ENCODE measurements at regions not wholly inside any gene's neighbourhood (a gene's known extent, or its start where the extent isn't known, plus 50 kb on each side); places are given as distances from the start of the nearest gene placed in this dataset.

- H3K27ac Mint-ChIP-seq (ENCODE audit: unreplicated experiment), result no peak overlapping the region
These were observed 395.2 kb downstream of the TUSC7 start for GRCh38 chr3:117104792-117105191.

DNA sequence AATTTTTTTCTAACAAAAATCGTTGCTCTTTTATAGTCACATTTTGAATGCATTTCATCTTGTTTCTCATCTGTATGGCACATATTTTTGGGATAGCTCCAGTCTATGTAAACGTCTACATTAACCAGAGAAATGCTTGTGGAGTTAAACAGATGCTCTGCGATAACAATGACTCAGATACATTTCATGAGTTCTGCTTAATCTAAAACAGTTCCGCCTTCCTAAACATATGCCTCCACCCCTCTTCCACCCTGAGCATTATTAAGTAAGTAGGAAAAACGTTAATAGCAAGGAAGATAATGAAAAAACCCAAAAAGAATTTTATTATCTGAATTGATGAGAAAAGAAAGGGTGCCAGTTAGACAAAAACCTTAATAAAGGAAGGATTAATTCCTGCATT lies 396.1 kb downstream of the TUSC7 start:
- H3K27me3 Mint-ChIP-seq (ENCODE audit: insufficient read depth, unreplicated experiment), result no peaks in the 10 kb centered on the region
- H3K9me3 Mint-ChIP-seq (ENCODE audit: unreplicated experiment), result no peaks in the 10 kb centered on the region
- intact Hi-C loops (cut with micrococcal nuclease; ENCODE audit: unreplicated experiment), result loop anchor here (10.0 kb wide), 1 partner anchor 249 kb away; no protein-coding TSS in a partner anchor
- no peak for DNase-seq
- Histone ChIP-seq H3K36me3 (ENCODE audit: control insufficient read depth, insufficient read depth, low read length) (no peaks in the 10 kb centered on the region), H3K4me1 (no peaks in the 10 kb centered on the region), H3K27me3 (replicated peaks; ENCODE audit: control insufficient read depth, insufficient read depth, low read length) (no peaks in the 10 kb centered on the region), H3K4me3 (ENCODE audit: low read depth, low read length) (no peak overlapping the region), H3K9me3 (no peaks in the 10 kb centered on the region)
- no peaks in the 10 kb centered on the region for H3K4me1 Mint-ChIP-seq (ENCODE audit: low read depth, unreplicated experiment)
- no TSS peak for BruUV-seq (replicated peaks)
- ChIA-PET POLR2A (no interaction called here), CTCF (no interaction called here)
- H3K4me3 Mint-ChIP-seq (ENCODE audit: unreplicated experiment), result no peak overlapping the region
- no peaks in the 10 kb centered on the region for H3K36me3 Mint-ChIP-seq (ENCODE audit: insufficient read depth, unreplicated experiment)
- no peak for TF ChIP-seq CTCF (IDR thresholded peaks at IDR 0.05; ENCODE audit: insufficient read depth in 1 of 2, low read depth in 1 of 2, low read length in 1 of 2, severe bottlenecking in 1 of 2, unreplicated experiment in 1 of 2)
- no peak overlapping the region for H3K27ac Mint-ChIP-seq (ENCODE audit: unreplicated experiment)

More at GRCh38 chr3:117104792-117105191, 395.2 kb downstream of the TUSC7 start:
- ChIA-PET CTCF (no interaction called here), POLR2A (no interaction called here)
- Histone ChIP-seq H3K27me3 (replicated peaks; ENCODE audit: control insufficient read depth, insufficient read depth, low read length) (no peaks in the 10 kb centered on the region), H3K4me3 (ENCODE audit: low read depth, low read length) (no peak overlapping the region), H3K36me3 (ENCODE audit: control insufficient read depth, insufficient read depth, low read length) (no peaks in the 10 kb centered on the region), H3K9me3 (no peaks in the 10 kb centered on the region), H3K4me1 (no peaks in the 10 kb centered on the region)
- Mint-ChIP-seq H3K4me3 (ENCODE audit: unreplicated experiment) (no peak overlapping the region), H3K4me1 (ENCODE audit: low read depth, unreplicated experiment) (no peaks in the 10 kb centered on the region), H3K9me3 (ENCODE audit: unreplicated experiment) (no peaks in the 10 kb centered on the region), H3K27me3 (ENCODE audit: insufficient read depth, unreplicated experiment) (no peaks in the 10 kb centered on the region), H3K36me3 (ENCODE audit: insufficient read depth, unreplicated experiment) (no peaks in the 10 kb centered on the region)
- BruUV-seq (replicated peaks), result no TSS peak
- intact Hi-C loops (cut with micrococcal nuclease; ENCODE audit: unreplicated experiment), result loop anchor here (10.0 kb wide), 1 partner anchor 250 kb away; no protein-coding TSS in a partner anchor
- no peak for DNase-seq
- no peak for TF ChIP-seq CTCF (IDR thresholded peaks at IDR 0.05; ENCODE audit: insufficient read depth in 1 of 2, low read depth in 1 of 2, low read length in 1 of 2, severe bottlenecking in 1 of 2, unreplicated experiment in 1 of 2)

- Histone ChIP-seq H3K9me3 (no peaks in the 10 kb centered on the region), H3K27me3 (replicated peaks; ENCODE audit: control insufficient read depth, insufficient read depth, low read length) (no peaks in the 10 kb centered on the region), H3K4me1 (no peaks in the 10 kb centered on the region), H3K36me3 (ENCODE audit: control insufficient read depth, insufficient read depth, low read length) (no peaks in the 10 kb centered on the region), H3K4me3 (ENCODE audit: low read depth, low read length) (no peak overlapping the region)
- Mint-ChIP-seq H3K36me3 (ENCODE audit: insufficient read depth, unreplicated experiment) (no peaks in the 10 kb centered on the region), H3K9me3 (ENCODE audit: unreplicated experiment) (no peaks in the 10 kb centered on the region), H3K27me3 (ENCODE audit: insufficient read depth, unreplicated experiment) (no peaks in the 10 kb centered on the region), H3K4me1 (ENCODE audit: low read depth, unreplicated experiment) (no peaks in the 10 kb centered on the region), H3K4me3 (ENCODE audit: unreplicated experiment) (no peak overlapping the region), H3K27ac (ENCODE audit: unreplicated experiment) (no peak overlapping the region)
- ChIA-PET POLR2A (no interaction called here), CTCF (no interaction called here)
- TF ChIP-seq CTCF (IDR thresholded peaks at IDR 0.05; ENCODE audit: insufficient read depth in 1 of 2, low read depth in 1 of 2, low read length in 1 of 2, severe bottlenecking in 1 of 2, unreplicated experiment in 1 of 2), result no peak
- intact Hi-C loops (cut with micrococcal nuclease; ENCODE audit: unreplicated experiment), result loop anchor here (10.0 kb wide), 1 partner anchor 248 kb away; no protein-coding TSS in a partner anchor
- no peak for DNase-seq
- BruUV-seq (replicated peaks), result no TSS peak
These were observed 396.8 kb downstream of the TUSC7 start for GRCh38 chr3:117106396-117106795.
